Hematopoietic multipotent progenitor cell treated with erythropoietin and hydrocortisone succinate and interleukin-3 and kit ligand, for 6 days (in vitro differentiated cells): ENCODE measurements at regions not wholly inside any gene's neighbourhood (a gene's known extent, or its start where the extent isn't known, plus 50 kb on each side); places are given as distances from the start of the nearest gene placed in this dataset.
"Not testable (repeated sequence)": the region's sequence is repeated elsewhere in the genome, so short reads cannot be mapped to it uniquely, and the experiment has no call there.

ENCODE experiments used
- DNase-seq: peaks from one replicate; pipeline ENCODE4 v3.0.0-alpha.2; 2015

- no peak for DNase-seq
Measured at GRCh38 chr5:12626556-12626955, 722.3 kb upstream of the CTNND2 start.

DNA sequence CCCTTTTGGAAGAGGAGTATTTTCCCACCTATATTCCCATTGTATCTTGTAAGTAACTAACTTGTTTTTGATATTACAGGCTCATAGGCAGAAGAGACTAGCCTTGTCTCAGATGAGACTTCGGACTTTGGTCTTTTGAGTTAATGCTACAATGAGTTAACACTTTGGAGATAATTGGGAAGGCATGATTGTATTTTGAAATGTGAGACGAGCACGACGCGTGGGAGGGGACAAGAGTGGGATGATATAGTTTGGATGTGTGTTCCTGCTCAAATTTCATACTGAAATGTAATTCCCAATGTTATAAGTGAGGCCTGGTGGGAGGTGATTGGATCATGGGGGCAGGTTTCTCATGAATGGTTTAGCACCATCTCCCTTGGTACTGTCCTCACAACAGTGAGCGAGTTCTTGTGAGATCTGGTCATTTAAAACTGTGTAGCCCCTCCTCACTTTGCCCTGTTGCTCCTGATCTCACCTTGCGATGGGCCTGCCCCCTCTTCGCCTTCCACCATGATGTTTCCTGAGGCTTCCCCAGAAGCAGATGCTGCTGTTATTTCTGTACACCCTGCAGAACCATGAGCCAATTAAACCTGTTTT, 721.5 kb upstream of the CTNND2 start:
- no peak for DNase-seq

GRCh38 chr5:12624776-12625560, 720.7 kb upstream of the CTNND2 start:
- no peak for DNase-seq

- no peak for DNase-seq
Measured at GRCh38 chr5:12623408-12623807, 719.2 kb upstream of the CTNND2 start.

- DNase-seq: no peak
Measured at GRCh38 chr5:12616093-12616492, 711.8 kb upstream of the CTNND2 start.

DNA sequence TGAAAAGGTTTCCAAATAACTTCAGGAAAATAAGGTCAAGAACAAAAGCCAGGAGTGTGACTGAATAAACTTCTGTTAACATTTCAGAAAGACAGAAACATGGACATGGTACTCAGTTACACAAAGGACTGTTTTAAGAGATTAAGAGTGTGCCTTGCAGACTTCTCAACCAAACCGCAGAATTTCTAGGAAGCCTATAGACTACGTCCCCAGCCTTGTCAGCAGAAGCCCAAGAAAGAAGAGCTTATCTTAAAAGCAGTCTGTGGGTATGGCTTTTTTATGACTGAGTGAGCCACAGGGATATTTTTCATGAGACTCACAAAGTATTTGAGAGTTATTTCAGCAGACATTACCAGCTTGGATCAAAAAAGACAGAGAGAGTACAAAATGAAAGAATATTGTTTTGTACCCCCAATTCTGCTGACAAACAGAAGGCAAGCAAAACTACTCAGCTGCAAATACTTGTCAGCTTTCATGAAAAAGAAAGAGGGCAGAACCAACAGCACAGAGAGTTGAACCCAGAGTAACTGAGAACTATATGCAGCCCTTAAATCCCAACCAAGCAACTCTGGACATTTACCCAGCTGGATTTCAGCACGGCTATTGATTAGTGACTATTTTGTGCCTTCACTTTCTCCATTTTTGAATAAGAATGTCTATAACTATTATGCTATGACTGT, 711.0 kb upstream of the CTNND2 start:
- peak; percentile 69 for DNase-seq

DNA sequence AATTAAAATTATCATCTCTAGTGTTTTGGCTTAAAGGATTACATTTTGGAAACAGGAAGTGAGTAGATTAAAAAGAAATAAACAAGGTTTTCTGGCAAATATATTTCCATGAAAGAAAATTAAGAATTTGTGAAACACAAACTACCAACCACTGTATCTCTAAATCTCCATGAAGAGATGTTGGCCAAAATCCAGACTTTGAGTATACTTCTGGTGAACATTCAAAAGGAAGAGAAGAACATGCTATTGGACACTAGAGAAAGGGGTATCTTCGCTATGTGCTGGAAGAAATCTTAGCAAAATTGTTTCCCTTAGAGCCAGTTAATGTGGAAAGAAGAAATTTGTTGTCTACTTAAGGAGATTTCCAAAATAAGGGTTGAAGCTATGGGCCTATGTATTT, 710.4 kb upstream of the CTNND2 start:
- peak; percentile 9 for DNase-seq

- no peak for DNase-seq
Measured at GRCh38 chr5:12611132-12611531, 706.9 kb upstream of the CTNND2 start.

- not testable (repeated sequence) for DNase-seq
Measured at GRCh38 chr5:12607817-12608216, 703.6 kb upstream of the CTNND2 start.

GRCh38 chr5:12592228-12592627, 688.0 kb upstream of the CTNND2 start:
- DNase-seq: no peak

DNA sequence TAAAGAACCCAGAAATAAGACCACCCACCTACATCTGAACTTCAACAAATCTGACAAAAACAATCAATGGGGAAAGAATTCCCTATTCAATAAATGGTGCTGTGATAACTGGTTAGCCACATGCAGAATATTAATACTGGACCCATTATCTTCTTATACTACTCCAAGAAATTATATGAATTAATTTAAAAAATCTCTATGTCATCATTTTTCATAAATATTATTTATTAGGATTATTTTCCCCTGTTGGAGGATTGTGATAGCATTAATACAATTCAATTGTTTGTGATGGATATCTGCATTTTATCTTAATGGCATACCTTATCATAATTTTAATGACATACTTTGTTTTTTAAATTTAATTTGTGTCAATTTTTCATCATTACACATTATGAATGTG, 682.2 kb upstream of the CTNND2 start:
- DNase-seq: no peak

- DNase-seq: not testable (repeated sequence)
Measured at GRCh38 chr5:12578803-12579202, 674.6 kb upstream of the CTNND2 start.

GRCh38 chr5:12576953-12577352, 672.7 kb upstream of the CTNND2 start:
- DNase-seq: not testable (repeated sequence)

- DNase-seq: not testable (repeated sequence)
Measured at GRCh38 chr5:12574298-12575093, 670.2 kb upstream of the CTNND2 start.

- not testable (repeated sequence) for DNase-seq
Measured at GRCh38 chr5:12573916-12574297, 669.7 kb upstream of the CTNND2 start.

DNA sequence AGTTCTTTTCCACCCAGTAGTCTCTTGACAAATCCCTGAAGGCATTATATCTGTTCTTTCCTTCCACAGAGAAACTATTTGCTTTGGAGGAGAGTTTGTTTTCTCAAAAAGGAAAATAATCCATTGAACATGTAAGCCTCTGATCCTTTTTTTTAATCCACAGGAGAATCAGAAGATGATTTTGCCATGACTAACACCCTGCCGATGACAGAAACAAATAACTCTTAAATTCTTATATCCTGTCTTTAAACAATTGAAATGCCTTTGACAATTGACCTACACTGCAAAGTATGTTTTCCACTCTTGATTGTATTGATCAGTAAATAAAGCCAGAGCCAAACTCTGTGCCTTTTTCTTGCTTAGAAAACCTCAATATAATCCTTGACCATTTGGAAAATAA, 666.4 kb upstream of the CTNND2 start:
- DNase-seq: no peak

DNA sequence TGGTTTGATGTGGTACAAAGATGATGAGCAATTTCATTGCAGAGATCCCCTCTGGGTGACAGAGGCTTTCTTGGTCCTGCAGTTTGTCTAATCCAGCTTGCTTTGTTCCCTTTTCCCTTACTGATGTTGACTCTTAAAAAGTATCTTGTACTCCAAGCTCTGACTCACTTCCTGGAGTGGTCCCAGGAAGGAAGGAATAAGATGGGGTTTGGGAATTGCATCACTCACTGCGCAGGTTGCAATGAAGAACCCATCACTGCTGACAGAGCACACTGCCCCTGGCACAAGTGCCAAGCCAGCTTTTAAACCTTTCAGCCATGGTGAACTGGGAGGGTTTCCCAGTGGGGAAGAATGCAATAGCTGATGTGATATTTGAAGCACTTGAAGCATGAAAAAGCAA, 662.2 kb upstream of the CTNND2 start:
- no peak for DNase-seq

DNA sequence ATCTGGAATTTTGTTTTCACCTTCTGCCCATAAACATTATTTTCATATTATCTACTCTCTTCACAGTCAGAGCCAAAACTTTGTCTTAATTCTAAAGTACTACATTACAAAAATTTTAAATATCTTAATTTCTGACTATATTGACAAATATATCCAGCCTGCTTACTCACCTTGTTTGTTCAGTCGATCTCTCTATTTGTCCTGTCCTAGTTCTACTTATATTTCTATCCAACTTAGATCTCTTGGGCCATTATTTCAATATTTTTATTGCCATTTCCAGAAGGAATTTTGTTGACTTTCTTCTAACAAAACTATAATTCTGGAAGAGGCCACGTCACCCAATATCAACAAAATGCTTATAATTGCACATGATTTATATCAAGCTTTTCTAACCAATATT, 652.8 kb upstream of the CTNND2 start:
- no peak for DNase-seq

DNA sequence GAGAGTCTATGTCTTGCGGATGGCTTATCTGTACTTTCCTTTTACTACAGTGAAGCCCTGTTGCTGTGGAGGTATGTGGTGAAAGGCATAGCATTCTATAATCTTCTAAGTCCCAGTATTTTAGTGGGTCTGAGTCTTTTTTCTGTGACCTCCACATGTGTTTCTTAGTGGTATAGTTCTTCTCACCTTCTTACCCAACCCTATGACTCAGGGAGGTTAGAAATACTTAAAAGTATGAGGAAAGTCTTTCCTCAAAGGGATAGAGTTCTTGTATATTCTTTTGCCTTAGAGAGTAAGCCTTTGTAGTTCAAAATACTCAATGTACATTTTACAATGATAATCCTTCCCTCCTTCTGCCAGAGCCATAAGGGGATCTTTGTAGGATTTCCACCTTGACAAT, 621.9 kb upstream of the CTNND2 start:
- no peak for DNase-seq

DNA sequence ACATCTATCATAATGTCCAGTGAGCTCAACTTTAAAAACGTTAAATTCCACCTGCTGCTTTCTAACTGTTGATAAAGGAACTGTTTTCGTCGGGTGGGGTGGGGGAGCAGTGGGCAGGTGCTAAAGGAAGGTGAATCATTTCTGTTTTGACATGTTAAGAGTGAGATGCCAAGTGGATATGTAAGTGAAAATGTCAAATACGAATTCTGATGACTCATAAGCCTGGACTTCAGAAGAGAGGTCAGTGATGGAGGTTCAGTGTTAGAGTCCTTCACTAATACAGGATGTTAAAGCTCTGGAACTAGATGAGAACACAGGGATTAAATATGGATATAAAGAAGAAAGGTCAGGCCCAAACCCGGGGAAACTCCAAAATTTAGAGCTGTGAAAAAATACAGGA, 617.9 kb upstream of the CTNND2 start:
- DNase-seq: no peak

DNA sequence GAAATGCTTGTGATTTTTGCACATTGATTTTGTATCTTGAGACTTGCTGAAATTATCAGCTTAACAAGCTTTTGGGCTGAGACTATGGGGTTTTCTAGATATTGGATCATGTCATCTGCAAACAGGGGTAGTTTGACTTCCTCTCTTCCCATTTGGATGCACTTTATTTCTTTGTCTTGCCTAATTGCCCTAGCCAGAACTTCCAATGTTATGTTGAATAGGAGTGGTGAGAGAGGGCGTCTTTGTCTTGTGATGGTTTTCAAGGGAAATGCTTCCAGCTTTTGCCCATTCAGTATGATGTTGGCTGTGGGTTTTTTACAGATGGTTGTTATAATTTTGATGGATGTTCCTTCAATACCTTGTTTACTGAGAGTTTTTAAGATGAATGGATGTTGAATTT, 600.7 kb upstream of the CTNND2 start:
- DNase-seq: not testable (repeated sequence)

DNA sequence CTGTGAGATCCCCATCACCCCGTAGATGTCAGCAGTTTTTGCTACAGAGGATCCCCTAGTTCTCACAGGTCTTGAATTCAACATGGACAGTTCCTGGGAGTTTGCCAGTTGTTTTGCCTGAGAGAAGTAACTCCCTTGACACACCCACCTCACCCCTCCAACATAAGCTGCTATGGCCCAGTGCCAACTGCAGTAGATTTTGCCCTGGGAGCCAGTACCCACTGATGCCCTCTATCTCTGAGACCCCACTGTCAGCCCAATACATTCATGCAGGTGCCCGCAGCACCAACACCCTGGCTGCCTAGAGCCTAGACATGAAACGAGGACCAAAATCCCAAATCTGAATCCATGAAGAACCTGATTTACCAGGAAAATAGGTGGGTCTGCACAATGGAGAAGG, 583.9 kb upstream of the CTNND2 start:
- DNase-seq: no peak

DNA sequence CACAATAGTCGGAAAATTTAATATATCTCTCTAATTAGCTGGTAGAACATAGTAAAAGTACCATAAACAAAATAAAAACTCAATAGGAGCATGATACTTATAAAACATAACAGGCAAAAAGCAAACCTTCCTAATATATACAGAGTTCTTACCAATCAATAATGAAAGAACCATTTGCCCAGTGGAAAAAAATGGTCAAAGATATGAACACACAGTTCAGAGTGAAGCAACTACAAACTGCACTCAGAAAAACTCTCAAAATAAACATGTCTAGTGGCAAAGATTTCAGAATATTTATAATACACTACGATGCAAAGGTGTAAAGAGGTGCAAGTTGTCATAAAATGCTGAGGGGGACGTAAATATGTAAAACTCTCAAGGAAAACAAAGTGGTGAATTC, 576.2 kb upstream of the CTNND2 start:
- no peak for DNase-seq
